ENCODE measurements at regions not wholly inside any gene's neighbourhood (a gene's known extent, or its start where the extent isn't known, plus 50 kb on each side); places are given as distances from the start of the nearest gene placed in this dataset.

GRCh38 chr13:44022196-44022595 lies 142.5 kb downstream of the LACC1 start:
- no peaks in the 10 kb centered on the region for H3K27me3 ChIP-seq (ENCODE audit: insufficient read depth, low read length)
- no peak overlapping the region for H4K91ac ChIP-seq (ENCODE audit: insufficient read length, low read depth, low read length)
- no peak overlapping the region for H4K5ac ChIP-seq (ENCODE audit: insufficient read length, low read depth, low read length)
- no peak overlapping the region for H3K23ac ChIP-seq (ENCODE audit: insufficient read length, low read depth, low read length)
- H3K18ac ChIP-seq (ENCODE audit: insufficient read length, low read depth, low read length) = no peak overlapping the region
- Mint-ChIP-seq H3K27ac (no peak overlapping the region), H3K36me3 (ENCODE audit: insufficient read depth in 1 of 3, low read depth in 3 of 3) (no peaks in the 10 kb centered on the region; a peak in 1 of 7 replicates), H3K4me3 (no peak overlapping the region), H3K9me3 (no peaks in the 10 kb centered on the region), H3K4me1 (peaks cover 5 to 7% of the 10 kb centered on the region in 2 experiments; a peak in 3 of 4 replicates), H3K27me3 (ENCODE audit: low read depth) (no peaks in the 10 kb centered on the region)
- no peak overlapping the region for H3K9ac ChIP-seq (ENCODE audit: extremely low read depth, insufficient read length, low read length)
- H2BK12ac ChIP-seq (ENCODE audit: insufficient read length, low read depth, low read length) = no peak overlapping the region
- no peaks in the 10 kb centered on the region for H3K79me1 ChIP-seq (ENCODE audit: insufficient read depth, low read depth, low read length, poor library complexity, severe bottlenecking)
- H4K20me1 ChIP-seq (ENCODE audit: control insufficient read depth, insufficient read depth, insufficient read length) = no peaks in the 10 kb centered on the region
- H3K4me2 ChIP-seq (ENCODE audit: insufficient read depth, insufficient read length, low read length) = no peak overlapping the region
- H3K56ac ChIP-seq (ENCODE audit: insufficient read length, low read depth, low read length) = no peak overlapping the region
- no peak overlapping the region for H3T11ph ChIP-seq (ENCODE audit: low read length)
- H3K4ac ChIP-seq (ENCODE audit: low read depth, low read length) = no peak overlapping the region
- TF ChIP-seq, protein P1, sequence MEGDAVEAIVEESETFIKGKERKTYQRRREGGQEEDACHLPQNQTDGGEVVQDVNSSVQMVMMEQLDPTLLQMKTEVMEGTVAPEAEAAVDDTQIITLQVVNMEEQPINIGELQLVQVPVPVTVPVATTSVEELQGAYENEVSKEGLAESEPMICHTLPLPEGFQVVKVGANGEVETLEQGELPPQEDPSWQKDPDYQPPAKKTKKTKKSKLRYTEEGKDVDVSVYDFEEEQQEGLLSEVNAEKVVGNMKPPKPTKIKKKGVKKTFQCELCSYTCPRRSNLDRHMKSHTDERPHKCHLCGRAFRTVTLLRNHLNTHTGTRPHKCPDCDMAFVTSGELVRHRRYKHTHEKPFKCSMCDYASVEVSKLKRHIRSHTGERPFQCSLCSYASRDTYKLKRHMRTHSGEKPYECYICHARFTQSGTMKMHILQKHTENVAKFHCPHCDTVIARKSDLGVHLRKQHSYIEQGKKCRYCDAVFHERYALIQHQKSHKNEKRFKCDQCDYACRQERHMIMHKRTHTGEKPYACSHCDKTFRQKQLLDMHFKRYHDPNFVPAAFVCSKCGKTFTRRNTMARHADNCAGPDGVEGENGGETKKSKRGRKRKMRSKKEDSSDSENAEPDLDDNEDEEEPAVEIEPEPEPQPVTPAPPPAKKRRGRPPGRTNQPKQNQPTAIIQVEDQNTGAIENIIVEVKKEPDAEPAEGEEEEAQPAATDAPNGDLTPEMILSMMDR (conservative IDR thresholded peaks at IDR 0.05) = no peak
- H3K4me1 ChIP-seq (ENCODE audit: insufficient read depth, low read length) = no peaks in the 10 kb centered on the region
- H3K14ac ChIP-seq (ENCODE audit: insufficient read depth, low read length) = no peak overlapping the region
- H2BK5ac ChIP-seq (ENCODE audit: insufficient read length, low read length) = no peak overlapping the region
- no peaks in the 10 kb centered on the region for H3K23me2 ChIP-seq (ENCODE audit: insufficient read length, low read depth, low read length, poor library complexity, severe bottlenecking)
- no peak overlapping the region for H2BK120ac ChIP-seq (ENCODE audit: low read depth, low read length, poor library complexity, severe bottlenecking)
- DNase-seq = no peak
- H2AK5ac ChIP-seq (ENCODE audit: insufficient read length, low read length) = no peak overlapping the region
- no peak overlapping the region for H3K27ac ChIP-seq (ENCODE audit: insufficient read length, low read depth, low read length)
- no peak overlapping the region for H4K8ac ChIP-seq (replicated peaks; ENCODE audit: insufficient read length, low read depth, low read length)
- no peak overlapping the region for H2BK15ac ChIP-seq (ENCODE audit: low read depth, low read length)
- H2BK20ac ChIP-seq (ENCODE audit: low read depth, low read length, poor library complexity, severe bottlenecking) = no peak overlapping the region
- no peak overlapping the region for H2AFZ ChIP-seq (ENCODE audit: low read length)
- H3K9me3 ChIP-seq (ENCODE audit: control insufficient read depth, low read depth, low read length) = no peaks in the 10 kb centered on the region
- no CpG with 5 or more reads among the region's 2 CpGs for WGBS (ENCODE audit: extremely low coverage, insufficient read length, low lambda C conversion rate)
- H3K79me2 ChIP-seq (ENCODE audit: insufficient read depth, low read length) = no peaks in the 10 kb centered on the region

Measured in H9 (cell line).